GM12873 (cell line): ENCODE measurements at regions not wholly inside any gene's neighbourhood (a gene's known extent, or its start where the extent isn't known, plus 50 kb on each side); places are given as distances from the start of the nearest gene placed in this dataset.

Experiments
- TF ChIP-seq, protein P1 (sequence below): IDR thresholded peaks from 2 replicates; pipeline ENCODE4 v1.5.1; 2012; ENCODE audit warnings: low read depth, mild to moderate bottlenecking, moderate library complexity, low read length, control low read depth; ENCODE audit not compliant: insufficient read depth; ENCODE audit errors: missing control alignments

DNA sequence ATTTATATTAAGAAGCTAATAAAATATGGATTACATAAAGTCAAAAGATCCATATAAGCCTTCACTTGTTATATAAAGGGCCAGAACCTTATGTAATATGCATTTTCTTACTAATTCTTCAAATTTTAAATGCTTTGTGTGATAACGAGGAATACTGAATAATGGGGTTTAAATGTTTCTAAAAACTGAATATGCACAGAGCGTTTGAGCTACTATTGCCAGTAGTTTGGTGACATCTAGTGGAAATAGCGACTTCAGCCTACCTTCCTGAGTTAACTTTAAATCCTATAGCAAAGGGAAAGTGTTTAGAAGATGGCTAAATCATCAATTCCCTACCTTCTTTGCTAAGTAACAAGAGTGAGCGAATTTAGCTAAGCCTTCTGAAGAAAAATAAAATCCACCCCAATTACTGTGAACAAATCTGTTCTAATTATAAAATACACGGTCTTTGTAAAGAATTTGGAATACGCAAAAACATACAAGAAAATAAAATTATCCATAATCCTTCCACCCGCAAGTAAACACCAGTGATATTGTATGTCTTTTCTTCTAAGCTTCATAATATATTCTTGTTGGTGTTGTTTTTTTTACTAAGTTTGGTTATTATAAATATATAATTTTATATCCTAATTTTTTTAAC, 115.5 kb upstream of the G2E3 start:
- TF ChIP-seq, protein P1, sequence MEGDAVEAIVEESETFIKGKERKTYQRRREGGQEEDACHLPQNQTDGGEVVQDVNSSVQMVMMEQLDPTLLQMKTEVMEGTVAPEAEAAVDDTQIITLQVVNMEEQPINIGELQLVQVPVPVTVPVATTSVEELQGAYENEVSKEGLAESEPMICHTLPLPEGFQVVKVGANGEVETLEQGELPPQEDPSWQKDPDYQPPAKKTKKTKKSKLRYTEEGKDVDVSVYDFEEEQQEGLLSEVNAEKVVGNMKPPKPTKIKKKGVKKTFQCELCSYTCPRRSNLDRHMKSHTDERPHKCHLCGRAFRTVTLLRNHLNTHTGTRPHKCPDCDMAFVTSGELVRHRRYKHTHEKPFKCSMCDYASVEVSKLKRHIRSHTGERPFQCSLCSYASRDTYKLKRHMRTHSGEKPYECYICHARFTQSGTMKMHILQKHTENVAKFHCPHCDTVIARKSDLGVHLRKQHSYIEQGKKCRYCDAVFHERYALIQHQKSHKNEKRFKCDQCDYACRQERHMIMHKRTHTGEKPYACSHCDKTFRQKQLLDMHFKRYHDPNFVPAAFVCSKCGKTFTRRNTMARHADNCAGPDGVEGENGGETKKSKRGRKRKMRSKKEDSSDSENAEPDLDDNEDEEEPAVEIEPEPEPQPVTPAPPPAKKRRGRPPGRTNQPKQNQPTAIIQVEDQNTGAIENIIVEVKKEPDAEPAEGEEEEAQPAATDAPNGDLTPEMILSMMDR = peak; percentile 39

GRCh38 chr14:30444451-30444850, 114.5 kb upstream of the G2E3 start:
- TF ChIP-seq, protein P1 = no peak

- TF ChIP-seq, protein P1 = no peak
Measured at GRCh38 chr14:30445011-30445793, 113.8 kb upstream of the G2E3 start.

GRCh38 chr14:30445852-30446251, 113.1 kb upstream of the G2E3 start:
- TF ChIP-seq, protein P1 = no peak

GRCh38 chr14:30450631-30451545, 108.1 kb upstream of the G2E3 start:
- TF ChIP-seq, protein P1 = no peak

GRCh38 chr14:30456296-30456695, 102.7 kb upstream of the G2E3 start:
- TF ChIP-seq, protein P1 = no peak

DNA sequence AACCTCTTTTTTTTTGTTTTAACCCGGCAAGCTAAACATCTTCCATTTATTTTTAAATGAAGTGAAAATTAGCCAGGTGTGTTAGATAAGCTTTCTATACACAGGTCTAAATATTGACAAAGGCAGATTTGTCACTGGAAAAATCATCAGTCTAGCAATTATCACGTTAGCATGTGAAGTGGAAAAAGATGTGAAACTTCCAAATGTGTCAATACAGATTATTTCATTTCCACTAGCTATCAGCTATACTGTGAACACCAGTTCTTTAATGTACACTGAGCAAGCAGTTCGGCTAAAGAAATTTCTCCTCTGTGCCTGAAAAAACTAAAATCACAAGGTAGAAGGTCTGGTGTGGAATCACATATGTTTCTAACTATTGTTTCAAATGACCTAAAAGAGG, 96.6 kb upstream of the G2E3 start:
- TF ChIP-seq, protein P1 = no peak
